ENCODE measurements at regions not wholly inside any gene's neighbourhood (a gene's known extent, or its start where the extent isn't known, plus 50 kb on each side); places are given as distances from the start of the nearest gene placed in this dataset.

GRCh38 chr6:133590196-133590595, 298.7 kb upstream of the TCF21 start:
- peaks cover 2% of the 10 kb centered on the region for H3K9me3 Mint-ChIP-seq (ENCODE audit: low read depth, unreplicated experiment)
- H3K4me3 Mint-ChIP-seq (ENCODE audit: low read depth, unreplicated experiment) = no peak overlapping the region
- intact Hi-C loops (cut with micrococcal nuclease; ENCODE audit: unreplicated experiment) = no loop called here
- H3K4me1 Mint-ChIP-seq (ENCODE audit: low read depth, unreplicated experiment) = peaks cover 19% of the 10 kb centered on the region
- H3K36me3 Mint-ChIP-seq (ENCODE audit: insufficient read depth, unreplicated experiment) = no peaks in the 10 kb centered on the region
- H3K27ac Mint-ChIP-seq (ENCODE audit: unreplicated experiment) = peak overlapping the region; percentile 15
- TF ChIP-seq CTCF (IDR thresholded peaks at IDR 0.05; ENCODE audit: unreplicated experiment) = no peak
- DNase-seq = no peak
- H3K27me3 Mint-ChIP-seq (ENCODE audit: unreplicated experiment) = no peaks in the 10 kb centered on the region
- CTCF ChIA-PET = no interaction called here
- BruUV-seq (replicated peaks) = no TSS peak

GRCh38 chr6:133590814-133591213, 298.1 kb upstream of the TCF21 start:
- Mint-ChIP-seq H3K27ac (ENCODE audit: unreplicated experiment) (peak overlapping the region; percentile 15), H3K9me3 (ENCODE audit: low read depth, unreplicated experiment) (peaks cover 2% of the 10 kb centered on the region), H3K27me3 (ENCODE audit: unreplicated experiment) (no peaks in the 10 kb centered on the region), H3K4me1 (ENCODE audit: low read depth, unreplicated experiment) (peaks cover 19% of the 10 kb centered on the region), H3K4me3 (ENCODE audit: low read depth, unreplicated experiment) (no peak overlapping the region), H3K36me3 (ENCODE audit: insufficient read depth, unreplicated experiment) (no peaks in the 10 kb centered on the region)
- no peak for TF ChIP-seq CTCF (IDR thresholded peaks at IDR 0.05; ENCODE audit: unreplicated experiment)
- intact Hi-C loops (cut with micrococcal nuclease; ENCODE audit: unreplicated experiment) = no loop called here
- CTCF ChIA-PET = interaction anchor here (0.6 kb wide), 1 partner anchor 665 kb away, joined by 5 read pairs; no protein-coding TSS in a partner anchor
- BruUV-seq (replicated peaks) = no TSS peak
- DNase-seq = no peak

GRCh38 chr6:133591275-133591674, 297.6 kb upstream of the TCF21 start:
- no TSS peak for BruUV-seq (replicated peaks)
- Mint-ChIP-seq H3K27ac (ENCODE audit: unreplicated experiment) (no peak overlapping the region), H3K4me3 (ENCODE audit: low read depth, unreplicated experiment) (no peak overlapping the region), H3K36me3 (ENCODE audit: insufficient read depth, unreplicated experiment) (no peaks in the 10 kb centered on the region), H3K9me3 (ENCODE audit: low read depth, unreplicated experiment) (peaks cover 2% of the 10 kb centered on the region), H3K4me1 (ENCODE audit: low read depth, unreplicated experiment) (peaks cover 19% of the 10 kb centered on the region), H3K27me3 (ENCODE audit: unreplicated experiment) (no peaks in the 10 kb centered on the region)
- intact Hi-C loops (cut with micrococcal nuclease; ENCODE audit: unreplicated experiment) = no loop called here
- TF ChIP-seq CTCF (IDR thresholded peaks at IDR 0.05; ENCODE audit: unreplicated experiment) = no peak
- CTCF ChIA-PET = interaction anchor here (0.6 kb wide), 1 partner anchor 666 kb away, joined by 5 read pairs; no protein-coding TSS in a partner anchor
- DNase-seq = no peak

GRCh38 chr6:133594652-133595110, 294.2 kb upstream of the TCF21 start:
- no TSS peak for BruUV-seq (replicated peaks)
- H3K27ac Mint-ChIP-seq (ENCODE audit: unreplicated experiment) = no peak overlapping the region
- intact Hi-C loops (cut with micrococcal nuclease; ENCODE audit: unreplicated experiment) = no loop called here
- H3K4me1 Mint-ChIP-seq (ENCODE audit: low read depth, unreplicated experiment) = peaks cover 17% of the 10 kb centered on the region
- DNase-seq = no peak
- H3K9me3 Mint-ChIP-seq (ENCODE audit: low read depth, unreplicated experiment) = peaks cover 2% of the 10 kb centered on the region
- CTCF ChIA-PET = no interaction called here
- H3K27me3 Mint-ChIP-seq (ENCODE audit: unreplicated experiment) = no peaks in the 10 kb centered on the region
- H3K36me3 Mint-ChIP-seq (ENCODE audit: insufficient read depth, unreplicated experiment) = no peaks in the 10 kb centered on the region
- no peak for TF ChIP-seq CTCF (IDR thresholded peaks at IDR 0.05; ENCODE audit: unreplicated experiment)
- H3K4me3 Mint-ChIP-seq (ENCODE audit: low read depth, unreplicated experiment) = no peak overlapping the region

All from Calu3 (cell line).